ENCODE measurements at regions not wholly inside any gene's neighbourhood (a gene's known extent, or its start where the extent isn't known, plus 50 kb on each side); places are given as distances from the start of the nearest gene placed in this dataset.

DNA sequence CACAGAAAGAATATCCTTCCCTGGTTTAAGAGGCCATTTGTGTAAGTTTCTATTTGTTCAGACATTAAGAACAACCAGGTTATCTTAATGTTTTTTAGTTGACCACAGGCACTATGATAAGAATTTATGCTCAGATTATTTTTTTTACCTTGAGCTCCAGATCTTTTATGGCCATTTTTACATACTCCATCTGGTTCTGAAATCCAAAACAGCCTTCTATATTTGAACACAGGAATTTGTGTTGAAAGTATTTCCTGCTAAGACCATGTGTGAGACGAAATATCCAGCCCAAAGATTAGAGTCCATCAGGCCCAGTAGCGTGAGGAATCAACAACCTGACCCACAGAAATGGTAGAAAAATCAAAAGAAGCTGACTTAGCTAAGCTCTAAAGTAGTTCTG, 569.9 kb upstream of the FAT3 start:
- DNase-seq (ENCODE audit: low read depth, low spot score): no peak

DNA sequence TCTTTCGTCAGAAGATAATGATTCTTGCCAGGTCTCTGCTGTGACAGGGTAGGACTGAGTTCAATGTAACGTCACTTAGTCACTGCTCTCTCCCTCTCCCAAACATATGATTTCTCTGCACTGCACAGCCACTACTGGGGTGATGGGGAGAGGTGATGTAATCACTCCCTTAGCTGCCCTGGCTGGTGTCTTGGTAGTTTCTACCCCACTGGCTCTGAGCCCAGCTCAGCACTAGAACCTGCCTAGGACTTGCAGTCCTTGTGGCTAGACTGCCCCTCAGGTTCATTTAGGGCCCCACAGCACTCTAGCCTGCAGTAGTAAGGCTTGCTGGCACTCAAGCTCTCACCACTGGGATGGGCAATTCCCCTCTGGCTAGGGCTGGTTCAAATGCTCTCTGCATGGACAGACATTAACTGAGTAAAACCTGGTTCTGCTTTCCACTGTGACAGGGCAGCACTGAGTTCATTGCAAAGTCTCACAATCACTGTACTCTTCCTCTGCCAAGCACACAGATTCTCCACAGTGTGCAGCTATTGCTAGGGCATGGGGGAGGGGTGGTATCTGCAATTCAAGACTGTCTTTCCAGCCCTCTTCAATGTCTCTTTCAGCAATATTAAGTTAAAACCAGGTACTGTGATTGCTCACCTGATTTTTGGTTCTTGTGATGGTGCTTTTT, 571.4 kb upstream of the FAT3 start:
- DNase-seq (ENCODE audit: low read depth, low spot score): peak; percentile 39

DNA sequence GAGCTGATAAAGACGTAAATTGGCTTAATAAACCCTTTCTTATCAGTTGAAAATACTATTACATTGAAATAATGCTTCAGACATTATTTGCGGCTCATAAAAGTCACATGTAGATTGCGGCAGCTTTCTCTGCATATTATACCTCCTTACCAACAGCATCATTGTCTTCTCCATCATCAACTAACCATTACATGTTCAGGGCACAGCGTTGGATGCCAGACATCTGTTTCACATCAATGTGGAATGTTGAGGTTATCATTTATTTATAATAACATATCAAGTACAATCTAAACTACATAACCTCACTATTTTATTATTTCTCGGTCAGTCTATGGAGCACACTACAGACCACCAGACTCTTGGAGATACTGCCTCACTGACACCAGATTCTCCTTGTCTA, 573.8 kb upstream of the FAT3 start:
- DNase-seq (ENCODE audit: low read depth, low spot score): no peak

DNA sequence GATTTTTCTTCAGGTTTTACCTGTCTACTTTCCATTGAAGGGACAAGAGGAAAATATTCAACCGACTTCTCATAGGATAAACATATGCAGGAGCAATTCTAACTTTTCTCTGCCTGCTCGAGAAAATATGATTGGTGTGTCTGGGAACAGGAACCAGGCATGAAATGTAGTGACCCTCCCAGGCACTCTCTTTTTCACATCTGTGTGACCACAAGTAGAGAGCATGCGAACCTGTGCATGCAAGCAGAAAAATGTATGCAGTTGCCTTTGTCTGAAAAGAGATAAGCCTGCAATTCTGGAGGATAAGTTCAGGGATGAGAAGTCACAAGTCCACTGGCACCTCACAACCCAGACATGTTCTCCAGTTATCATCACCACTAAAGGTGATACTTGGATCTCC, 583.5 kb upstream of the FAT3 start:
- DNase-seq (ENCODE audit: low read depth, low spot score): no peak

DNA sequence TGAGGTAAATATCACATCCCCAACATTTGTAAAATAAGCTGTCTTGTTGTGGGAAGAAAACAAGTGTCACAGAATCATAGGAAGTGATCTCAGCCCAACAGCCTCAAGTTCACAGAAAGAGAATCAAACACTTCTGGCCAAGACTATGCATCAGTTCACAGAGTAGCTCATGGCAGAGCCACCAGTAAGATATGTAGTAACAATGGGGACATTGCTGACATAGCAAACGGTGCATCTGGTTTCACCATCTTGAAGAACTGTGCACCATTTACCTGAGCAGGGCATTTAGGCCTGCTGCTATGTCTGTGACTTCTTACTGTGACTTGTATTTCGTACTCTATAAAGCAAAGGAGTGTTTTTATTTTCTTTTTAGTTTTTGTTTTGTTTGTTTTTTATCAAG, 585.3 kb upstream of the FAT3 start:
- DNase-seq (ENCODE audit: low read depth, low spot score): no peak

DNA sequence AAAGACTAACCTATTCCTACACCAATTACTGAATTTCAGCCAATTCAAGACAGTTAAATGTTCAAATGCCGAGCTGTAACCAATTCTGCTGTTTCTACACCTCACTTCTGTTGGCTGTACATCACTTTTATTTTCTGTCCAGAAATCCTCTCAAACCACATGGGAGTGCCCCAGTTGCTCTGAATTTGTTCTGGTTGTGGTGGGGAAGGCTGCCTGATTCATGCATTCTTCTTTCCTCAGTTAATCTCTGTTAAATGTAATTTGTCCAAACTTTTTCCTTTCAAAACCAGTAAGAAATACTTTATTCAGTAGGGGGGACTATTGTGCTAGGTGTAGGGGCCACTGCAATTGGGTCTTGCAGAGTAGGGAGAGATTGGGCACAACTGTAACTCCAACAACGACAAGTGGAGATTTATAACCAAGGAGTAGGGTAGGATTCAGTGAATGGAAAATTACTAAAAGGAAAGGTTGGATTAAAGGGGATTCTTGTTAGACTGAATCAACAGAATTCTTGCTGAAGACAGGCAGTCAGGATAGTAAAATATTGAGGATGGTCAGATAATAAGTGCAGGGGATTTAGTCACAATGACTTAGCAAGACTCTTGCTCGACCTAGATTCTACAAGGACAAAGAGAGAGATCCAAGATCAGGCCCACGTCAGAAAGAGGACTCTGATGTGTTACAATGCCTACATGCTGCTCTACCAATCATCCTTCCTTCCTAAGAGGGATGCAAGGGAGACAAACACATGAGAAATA, 593.5 kb upstream of the FAT3 start:
- peak; percentile 26 for DNase-seq (ENCODE audit: low read depth, low spot score)

DNA sequence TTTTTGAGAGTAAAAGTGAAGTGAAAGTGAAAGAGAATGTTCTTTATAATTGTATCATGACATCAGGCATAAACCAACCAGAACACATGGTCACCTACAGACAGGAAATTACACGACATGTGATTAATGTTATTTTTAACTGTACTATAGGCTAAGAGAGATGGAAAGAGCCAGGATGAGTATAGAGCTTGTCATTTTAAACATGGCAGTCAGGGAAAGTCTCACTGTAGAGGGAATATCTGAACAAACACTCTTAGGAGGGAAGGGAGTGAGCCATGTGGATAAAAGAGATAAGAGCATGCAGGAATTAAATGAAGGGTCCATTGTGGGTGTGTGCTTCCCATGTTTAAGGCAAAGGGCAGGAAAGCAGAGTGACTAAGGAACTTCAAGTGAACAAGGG, 599.1 kb upstream of the FAT3 start:
- DNase-seq (ENCODE audit: low read depth, low spot score): no peak

DNA sequence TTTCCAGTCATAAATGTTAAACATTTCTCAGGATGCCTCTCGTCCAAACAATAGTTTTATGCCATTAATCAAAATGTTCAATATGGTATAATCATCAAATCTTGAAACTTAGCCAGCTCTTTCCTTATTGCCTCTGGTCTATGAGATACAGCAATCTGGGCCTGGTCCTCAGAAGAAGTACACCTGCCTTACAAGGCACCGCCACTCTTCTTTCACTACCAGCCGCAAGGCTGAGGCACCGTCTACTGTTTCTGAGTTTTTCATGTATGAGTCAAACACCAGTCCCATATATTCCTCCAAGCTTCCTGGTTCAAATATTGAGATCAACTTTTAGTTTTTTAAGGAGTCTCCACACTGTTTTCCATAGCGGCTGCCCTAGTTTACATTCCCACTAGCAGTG, 600.6 kb upstream of the FAT3 start:
- no peak for DNase-seq (ENCODE audit: low read depth, low spot score)

DNA sequence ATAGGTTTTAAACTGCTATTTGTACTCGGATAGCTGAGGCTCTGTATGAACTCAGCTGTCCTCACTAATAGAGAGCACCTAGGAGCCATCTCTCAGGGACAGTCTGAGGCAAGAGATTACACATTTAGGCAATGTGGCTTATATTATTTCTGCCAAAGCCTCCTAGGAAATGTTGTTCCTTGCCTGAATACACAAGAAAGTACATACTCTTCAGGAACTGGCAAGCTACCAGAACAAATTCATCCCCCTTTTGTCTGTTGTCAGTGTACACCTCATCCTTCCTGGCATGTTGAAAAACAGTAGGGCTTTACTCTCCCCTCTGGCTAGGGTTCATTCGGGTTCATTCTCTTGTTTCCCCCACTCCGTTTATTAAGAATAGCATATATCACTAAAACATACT, 615.9 kb upstream of the FAT3 start:
- DNase-seq (ENCODE audit: low read depth, low spot score): no peak

DNA sequence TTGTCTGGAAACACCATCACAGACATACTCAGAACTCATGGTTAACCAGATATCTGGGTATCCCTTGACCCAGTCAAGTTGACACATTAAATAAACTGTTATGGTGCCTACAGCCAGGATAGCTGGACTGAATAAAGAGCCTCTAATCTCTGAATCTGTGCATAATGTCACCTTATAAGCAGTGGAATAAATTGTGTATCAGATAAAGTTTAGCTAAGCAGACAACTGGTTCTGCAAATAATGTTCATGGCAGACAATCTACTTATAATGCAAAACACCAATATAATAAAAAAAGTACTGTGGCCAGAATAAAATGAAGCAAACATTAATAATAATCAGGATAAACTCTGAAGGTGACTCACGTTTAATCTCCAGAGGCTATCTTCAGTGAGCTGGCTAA, 628.5 kb upstream of the FAT3 start:
- no peak for DNase-seq (ENCODE audit: low read depth, low spot score)

DNA sequence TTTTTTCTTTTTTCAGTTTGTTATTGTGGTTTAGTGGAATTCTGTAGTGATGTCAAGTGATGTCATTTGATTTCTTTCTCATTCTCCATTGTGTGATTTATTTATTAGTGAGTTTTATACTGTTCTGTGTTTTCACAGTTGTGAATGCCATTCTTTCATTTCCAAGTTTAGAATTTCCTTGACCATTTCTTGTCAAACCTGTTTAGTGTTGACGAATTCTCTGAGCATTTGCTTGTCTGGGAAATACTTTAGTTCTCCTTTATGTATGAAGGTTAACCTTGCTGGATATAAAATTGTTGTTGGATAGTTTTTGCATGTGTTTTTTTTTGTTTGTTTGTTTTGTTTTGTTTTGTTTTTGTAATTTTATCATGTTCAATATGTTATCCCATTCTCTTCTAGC, 633.6 kb upstream of the FAT3 start:
- no peak for DNase-seq (ENCODE audit: low read depth, low spot score)

DNA sequence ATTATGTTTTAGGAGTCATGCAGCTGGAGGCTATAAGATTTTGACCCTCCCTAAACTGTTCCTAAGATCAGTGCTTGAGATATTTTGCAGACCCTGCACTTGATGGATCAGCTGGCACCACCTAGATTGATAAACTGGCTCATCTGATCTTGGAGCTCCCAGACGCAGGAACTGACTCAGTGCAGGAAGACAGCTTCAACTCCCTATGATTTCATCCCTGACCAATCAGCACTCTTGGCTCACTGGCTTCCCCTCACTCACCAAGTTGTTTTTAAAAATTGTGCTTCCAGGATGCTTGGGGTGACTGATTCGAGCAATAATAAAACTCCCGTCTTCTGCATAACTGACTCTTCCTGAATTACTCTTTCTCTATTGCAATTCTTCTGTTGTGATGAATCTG, 637.5 kb upstream of the FAT3 start:
- no peak for DNase-seq (ENCODE audit: low read depth, low spot score)

DNA sequence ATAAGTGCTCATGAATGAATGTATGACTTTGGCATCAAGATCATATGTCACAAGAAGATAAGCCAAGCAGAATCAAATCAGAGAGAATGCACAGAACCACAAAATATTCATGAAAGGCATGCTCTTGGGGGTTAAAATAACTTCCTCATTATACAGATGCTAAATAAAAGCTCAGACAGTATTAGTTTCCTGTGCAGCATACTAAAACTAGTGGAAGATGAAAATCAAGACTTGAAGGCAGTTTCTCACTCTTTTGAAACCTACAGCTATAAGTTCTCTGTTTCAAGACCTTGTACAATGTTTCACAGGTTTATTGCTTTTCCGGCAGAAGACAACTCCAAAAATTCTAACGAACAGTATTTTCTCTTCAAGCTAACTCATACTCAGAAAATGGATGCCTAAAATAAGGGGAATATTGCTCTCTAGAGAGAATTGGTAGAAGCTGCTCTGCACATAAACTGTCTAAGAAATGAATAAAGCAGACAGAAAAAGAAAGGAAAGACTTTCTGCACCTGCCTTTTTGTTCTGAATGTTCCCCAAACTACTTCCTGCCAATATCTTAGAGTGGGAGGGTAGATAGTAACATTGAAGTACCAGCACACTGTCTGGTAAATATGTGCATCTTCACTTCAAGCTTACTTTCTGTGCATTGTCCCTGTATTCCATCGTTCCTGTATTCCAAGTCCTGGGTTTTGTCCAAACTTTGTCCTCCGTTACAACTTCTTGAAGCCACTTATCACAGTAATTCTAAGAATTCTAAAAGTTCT, 639.4 kb upstream of the FAT3 start:
- peak; percentile 20 for DNase-seq (ENCODE audit: low read depth, low spot score)

DNA sequence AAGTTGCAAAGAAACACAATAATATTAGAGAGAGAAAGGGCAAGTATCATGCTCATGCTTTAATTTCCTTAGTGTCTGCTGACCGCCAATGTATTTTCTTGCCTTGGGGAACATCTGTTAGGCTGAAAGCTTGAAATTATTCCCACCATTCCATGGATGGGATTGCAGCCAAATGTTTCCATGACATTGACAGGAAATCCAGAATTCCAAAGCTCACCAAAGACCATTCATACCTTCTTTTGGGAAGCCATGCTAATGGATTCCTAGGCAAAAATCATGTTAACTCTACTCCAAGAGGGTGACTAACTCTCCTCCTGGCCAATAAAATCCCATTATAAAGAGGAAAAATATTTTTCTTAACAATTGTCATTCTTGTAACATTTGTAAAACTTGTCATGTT, 661.4 kb upstream of the FAT3 start:
- DNase-seq (ENCODE audit: low read depth, low spot score): no peak

DNA sequence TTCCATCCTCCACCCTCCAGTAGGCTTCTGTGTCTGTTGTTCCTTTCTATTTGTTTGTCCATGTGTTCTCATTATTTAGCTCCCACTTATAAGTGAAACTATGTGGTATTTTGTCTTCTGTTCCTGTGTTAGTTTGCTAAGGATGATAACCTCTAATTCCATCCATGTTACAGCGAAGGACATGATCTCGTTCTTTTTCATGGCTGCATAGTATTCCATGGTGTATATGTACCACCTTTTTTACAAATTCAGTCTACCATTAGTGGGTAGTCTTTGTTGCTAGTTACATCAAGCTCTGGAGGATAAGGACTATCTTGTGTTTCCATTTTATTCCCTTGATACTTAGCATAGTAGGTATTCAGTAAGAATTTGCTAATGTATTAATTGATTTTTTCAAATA, 664.2 kb upstream of the FAT3 start:
- DNase-seq (ENCODE audit: low read depth, low spot score): no peak

DNA sequence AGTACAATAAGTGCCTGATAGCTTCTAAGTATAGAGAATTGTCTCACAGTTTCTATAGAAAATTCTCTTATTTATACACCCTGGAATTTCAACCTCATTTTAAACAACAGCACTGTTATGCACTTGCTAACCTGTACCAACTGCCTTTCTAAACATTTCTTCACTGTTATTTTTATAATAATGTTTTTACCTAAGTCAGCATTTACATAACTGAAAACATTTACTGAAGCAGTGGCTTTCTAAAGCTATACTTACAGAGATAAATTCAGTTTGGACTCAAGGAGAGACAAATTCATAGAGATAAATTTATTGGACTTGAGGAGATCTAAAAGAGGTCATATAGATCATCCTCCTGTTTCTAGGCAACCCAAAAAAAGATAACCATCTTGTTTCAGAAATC, 686.6 kb upstream of the FAT3 start:
- no peak for DNase-seq (ENCODE audit: low read depth, low spot score)

DNA sequence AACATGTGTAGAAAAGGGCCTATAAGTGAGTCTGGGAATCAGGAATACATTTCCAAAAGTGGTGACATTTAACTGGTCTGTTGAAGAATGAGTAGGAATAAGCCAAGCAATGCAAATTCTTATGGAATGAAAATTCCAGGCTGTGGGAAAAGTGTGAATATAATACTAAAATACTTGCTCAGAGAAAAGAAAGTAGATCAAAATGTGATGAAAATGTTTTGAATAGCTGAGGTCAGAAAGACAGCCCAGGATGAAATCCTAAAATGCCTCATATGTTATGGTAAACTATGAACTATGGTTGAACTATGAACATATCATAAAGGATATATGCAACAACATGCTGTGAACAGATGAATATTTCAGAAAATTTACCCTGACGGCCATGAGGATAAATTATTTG, 688.3 kb upstream of the FAT3 start:
- no peak for DNase-seq (ENCODE audit: low read depth, low spot score)

DNA sequence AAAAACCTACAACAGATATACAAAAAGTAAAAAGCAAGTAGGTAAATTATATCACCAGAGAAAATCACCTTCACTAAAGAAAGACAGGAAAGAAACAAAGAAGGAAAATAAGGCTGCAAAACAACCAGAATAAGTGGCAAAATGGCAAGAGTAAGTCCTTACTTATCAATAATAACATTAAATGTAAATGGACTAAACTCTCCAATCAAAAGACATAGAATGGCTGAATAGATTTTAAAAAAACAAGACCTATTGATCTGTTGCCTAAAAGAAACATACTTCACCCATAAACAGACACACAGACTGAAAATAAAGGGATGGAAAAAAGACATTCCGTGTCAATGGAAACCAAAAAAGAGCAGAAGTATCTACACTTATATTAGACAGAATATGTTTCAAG, 695.7 kb upstream of the FAT3 start:
- no peak for DNase-seq (ENCODE audit: low read depth, low spot score)

DNA sequence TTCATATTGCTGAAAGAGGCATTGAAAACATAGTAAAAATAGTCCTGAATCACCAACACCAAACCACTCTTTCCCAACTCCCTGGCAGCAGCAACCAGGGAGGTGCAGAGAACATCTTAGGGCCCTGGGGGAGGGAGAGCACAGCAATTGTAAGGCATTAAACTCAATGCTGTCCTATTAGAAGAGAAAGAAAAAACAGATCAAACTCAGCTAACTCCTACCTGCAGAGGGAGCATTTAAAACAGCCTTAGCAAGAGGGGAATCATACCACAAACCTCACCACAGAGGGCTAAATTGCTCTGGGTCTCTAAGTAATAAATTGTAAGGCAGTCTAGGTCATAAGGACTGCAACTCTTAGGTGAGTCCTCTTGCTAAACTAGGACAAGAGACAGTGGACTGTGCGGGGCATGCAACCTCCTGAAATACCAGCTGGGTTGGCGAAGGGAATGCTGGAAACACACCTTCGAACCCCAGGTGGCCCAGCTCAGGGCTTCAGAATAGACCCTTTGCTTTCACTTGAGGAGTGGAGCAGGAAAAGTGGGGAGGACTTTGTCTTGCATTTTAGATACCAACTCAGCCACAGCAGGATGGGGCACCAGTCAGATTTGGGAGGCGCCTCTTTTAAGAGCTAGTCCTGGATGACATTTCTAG, 697.1 kb upstream of the FAT3 start:
- no peak for DNase-seq (ENCODE audit: low read depth, low spot score)

DNA sequence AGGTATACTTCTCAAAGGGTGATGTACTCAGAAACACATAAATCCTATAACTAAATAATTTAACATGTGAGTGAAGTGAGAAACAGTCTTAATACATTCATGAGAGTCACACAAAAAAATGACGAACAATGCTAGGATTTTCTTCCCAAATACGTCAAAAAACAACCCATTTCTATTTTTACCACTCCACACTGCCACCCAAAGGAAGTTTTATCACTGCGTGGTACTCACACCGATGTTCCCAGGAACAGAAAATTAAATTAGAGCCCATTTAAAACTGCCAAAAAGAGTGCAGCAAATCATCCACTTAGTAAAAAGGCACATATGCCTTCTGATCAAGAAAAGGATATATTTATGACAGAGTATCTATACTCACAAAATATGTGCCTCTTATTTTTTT, 710.9 kb upstream of the FAT3 start:
- no peak for DNase-seq (ENCODE audit: low read depth, low spot score)

DNA sequence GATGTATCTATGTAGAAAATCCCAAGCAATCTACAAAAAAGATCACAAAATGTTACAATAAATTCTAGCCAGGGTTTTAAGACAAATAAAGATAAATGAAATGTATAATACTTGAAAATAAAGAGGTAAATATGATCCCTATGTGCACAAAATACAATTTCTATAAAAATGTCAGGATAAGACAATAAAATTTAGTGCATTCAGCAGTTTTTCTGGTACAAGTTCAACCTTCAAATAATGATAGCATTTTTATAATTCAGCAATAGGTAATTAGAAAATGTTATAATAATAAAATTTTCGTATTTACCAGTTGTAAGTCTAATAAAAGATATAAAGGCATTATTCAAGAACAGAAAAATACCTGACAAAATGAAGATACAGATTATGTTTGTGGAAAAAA, 726.8 kb upstream of the FAT3 start:
- DNase-seq (ENCODE audit: low read depth, low spot score): no peak

DNA sequence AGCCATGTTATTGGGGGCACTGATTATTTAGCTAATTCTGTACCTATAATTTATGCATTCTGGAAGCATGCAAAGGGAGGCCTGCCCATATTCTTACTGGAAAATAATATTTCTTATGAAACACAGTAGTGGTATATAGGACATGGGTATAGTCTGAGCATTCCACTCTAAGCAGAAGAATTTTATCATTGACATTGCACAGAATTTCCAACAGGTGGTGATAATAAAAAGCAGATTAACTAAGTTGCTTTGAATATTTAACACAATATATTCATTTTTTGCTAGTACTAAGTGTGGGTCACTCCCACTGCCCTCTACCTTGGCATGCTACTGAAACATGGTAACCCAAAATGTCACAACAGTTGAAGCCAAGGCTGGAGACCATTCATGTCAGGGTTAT, 728.8 kb upstream of the FAT3 start:
- DNase-seq (ENCODE audit: low read depth, low spot score): no peak

Data from astrocyte of the hippocampus (primary cell).